ENCODE measurements at regions not wholly inside any gene's neighbourhood (a gene's known extent, or its start where the extent isn't known, plus 50 kb on each side); places are given as distances from the start of the nearest gene placed in this dataset.

- H4K20me1 ChIP-seq (ENCODE audit: insufficient read depth, poor library complexity, severe bottlenecking) = no peaks in the 10 kb centered on the region
- no peaks in the 10 kb centered on the region for H3K9me2 ChIP-seq (replicated peaks; ENCODE audit: insufficient read depth)
Measured at GRCh38 chr16:65279576-65279975, 157.7 kb upstream of the CDH11 start.

GRCh38 chr16:65278874-65279273 lies 157.0 kb upstream of the CDH11 start:
- Histone ChIP-seq H3K79me2 (no peaks in the 10 kb centered on the region), H3K27me3 (no peaks in the 10 kb centered on the region), H3K9me2 (replicated peaks; ENCODE audit: insufficient read depth) (no peaks in the 10 kb centered on the region), H3K27ac (no peak overlapping the region), H3K4me3 (no peak overlapping the region), H3K4me1 (ENCODE audit: insufficient read depth) (peaks cover 1% of the 10 kb centered on the region), H4K20me1 (ENCODE audit: insufficient read depth, poor library complexity, severe bottlenecking) (no peaks in the 10 kb centered on the region), H3K4me2 (no peak overlapping the region), H3K36me3 (replicated peaks; ENCODE audit: insufficient read depth, low read depth) (no peaks in the 10 kb centered on the region), H2AFZ (no peak overlapping the region), H3K9me3 (ENCODE audit: low read depth) (no peaks in the 10 kb centered on the region)
- TF ChIP-seq CTCF (IDR thresholded peaks at IDR 0.05; ENCODE audit: poor library complexity) = no peak
- no peak for TF ChIP-seq EZH2 (IDR thresholded peaks at IDR 0.05; ENCODE audit: borderline replicate concordance)
- TF ChIP-seq EZH2phosphoT487 (IDR thresholded peaks at IDR 0.05; ENCODE audit: low read depth, severe bottlenecking, unreplicated experiment) = no peak
- WGBS (ENCODE audit: low lambda C conversion rate, missing lambda C conversion rate) = 88% methylated on average over 6 of the region's 6 CpGs
- DNase-seq (ENCODE audit: low spot score) = no peak

More at GRCh38 chr16:65279576-65279975, 157.7 kb upstream of the CDH11 start:
- H3K9me3 ChIP-seq (ENCODE audit: low read depth) = no peaks in the 10 kb centered on the region
- H3K4me3 ChIP-seq = no peak overlapping the region
- H3K79me2 ChIP-seq = no peaks in the 10 kb centered on the region
- peaks cover 8% of the 10 kb centered on the region for H3K4me1 ChIP-seq (ENCODE audit: insufficient read depth)
- no peak overlapping the region for H3K4me2 ChIP-seq
- TF ChIP-seq CTCF (IDR thresholded peaks at IDR 0.05; ENCODE audit: poor library complexity) (no peak), EZH2phosphoT487 (IDR thresholded peaks at IDR 0.05; ENCODE audit: low read depth, severe bottlenecking, unreplicated experiment) (no peak), EZH2 (IDR thresholded peaks at IDR 0.05; ENCODE audit: borderline replicate concordance) (no peak)
- no peak overlapping the region for H3K27ac ChIP-seq
- no peaks in the 10 kb centered on the region for H3K36me3 ChIP-seq (replicated peaks; ENCODE audit: insufficient read depth, low read depth)
- WGBS (ENCODE audit: low lambda C conversion rate, missing lambda C conversion rate) = 90% methylated on average over 1 of the region's 1 CpG
- no peak for DNase-seq (ENCODE audit: low spot score)
- no peaks in the 10 kb centered on the region for H3K27me3 ChIP-seq
- H2AFZ ChIP-seq = no peak overlapping the region

GRCh38 chr16:65274566-65274965 lies 152.7 kb upstream of the CDH11 start:
- no peaks in the 10 kb centered on the region for H3K4me1 ChIP-seq (ENCODE audit: insufficient read depth)
- no peaks in the 10 kb centered on the region for H3K79me2 ChIP-seq
- H3K27me3 ChIP-seq = no peaks in the 10 kb centered on the region
- H3K4me2 ChIP-seq = no peak overlapping the region
- no peaks in the 10 kb centered on the region for H4K20me1 ChIP-seq (ENCODE audit: insufficient read depth, poor library complexity, severe bottlenecking)
- no peak for DNase-seq (ENCODE audit: low spot score)
- no peak overlapping the region for H3K27ac ChIP-seq
- H3K4me3 ChIP-seq = no peak overlapping the region
- H2AFZ ChIP-seq = no peak overlapping the region
- H3K36me3 ChIP-seq (replicated peaks; ENCODE audit: insufficient read depth, low read depth) = no peaks in the 10 kb centered on the region
- TF ChIP-seq CTCF (IDR thresholded peaks at IDR 0.05; ENCODE audit: poor library complexity) = no peak
- TF ChIP-seq EZH2 (IDR thresholded peaks at IDR 0.05; ENCODE audit: borderline replicate concordance) = no peak
- TF ChIP-seq EZH2phosphoT487 (IDR thresholded peaks at IDR 0.05; ENCODE audit: low read depth, severe bottlenecking, unreplicated experiment) = no peak
- no peaks in the 10 kb centered on the region for H3K9me2 ChIP-seq (replicated peaks; ENCODE audit: insufficient read depth)
- H3K9me3 ChIP-seq (ENCODE audit: low read depth) = no peaks in the 10 kb centered on the region
- 79% methylated on average over 3 of the region's 3 CpGs for WGBS (ENCODE audit: low lambda C conversion rate, missing lambda C conversion rate)
